Prostate gland (tissue), 2 donors: ENCODE measurements at regions not wholly inside any gene's neighbourhood (a gene's known extent, or its start where the extent isn't known, plus 50 kb on each side); places are given as distances from the start of the nearest gene placed in this dataset.
"Not testable (repeated sequence)": the region's sequence is repeated elsewhere in the genome, so short reads cannot be mapped to it uniquely, and the experiment has no call there.

Experiments
- DNase-seq: peaks from one replicate; pipeline ENCODE4 v3.0.0-alpha.2; 2019; ENCODE audit warnings: low spot score
- H3K27ac ChIP-seq, 2 donors: fragments of 200-600 bp; sonication (generic); 2 replicates each; pipeline ENCODE4 v1.5.1; 2017 to 2019
- H3K27me3 ChIP-seq: fragments of 200-600 bp; sonication (generic); replicated peaks from 2 replicates; pipeline ENCODE4 v1.5.1; 2019; ENCODE audit not compliant: insufficient read depth
- H3K36me3 ChIP-seq, 2 donors: fragments of 200-600 bp; sonication (generic); 1 replicate in 1 of 2; 2 replicates in 1 of 2; pipeline versions ENCODE4 v1.5.1 to v1.8.1; 2017 to 2019
- H3K4me1 ChIP-seq: fragments of 200-600 bp; sonication (generic); replicated peaks from 2 replicates; pipeline ENCODE4 v1.5.1; 2019
- H3K4me3 ChIP-seq, 2 donors: fragments of 200-600 bp; sonication (generic); 2 replicates each; pipeline ENCODE4 v1.5.1; 2017 to 2019
- H3K9me3 ChIP-seq: fragments of 200-600 bp; sonication (generic); 2 replicates; pipeline ENCODE4 v1.5.1; 2017
- WGBS: methylation state at CpG from one replicate; pipeline ENCODE4 v1.1.5; 2018; 5-methylcytosine and 5-hydroxymethylcytosine counted together
- intact Hi-C: fragments of 100-400 bp; cut with DNase I; formaldehyde crosslinking; loops from one replicate; pipeline ENCODE4 v1.14.2; 2022

- H3K27ac ChIP-seq, H3K36me3 ChIP-seq, H3K9me3 ChIP-seq, H3K4me3 ChIP-seq, DNase-seq, intact Hi-C loops, H3K27me3 ChIP-seq, H3K4me1 ChIP-seq: not testable (repeated sequence)
- WGBS, result 95% methylated on average over 22 of the region's 22 CpGs
Measured at GRCh38 chr16:29217104-29217751, 189.3 kb downstream of the NPIPB11 start.

- H3K4me1 ChIP-seq, H3K9me3 ChIP-seq, intact Hi-C loops, H3K4me3 ChIP-seq, H3K27ac ChIP-seq, H3K27me3 ChIP-seq, H3K36me3 ChIP-seq, DNase-seq: not testable (repeated sequence)
- WGBS, result 78% methylated on average over 3 of the region's 3 CpGs
Measured at GRCh38 chr16:29213770-29214169, 192.7 kb downstream of the NPIPB11 start.

GRCh38 chr16:29213251-29213650 is 193.3 kb downstream of the NPIPB11 start:
- intact Hi-C loops, H3K27ac ChIP-seq, H3K27me3 ChIP-seq, H3K9me3 ChIP-seq, H3K36me3 ChIP-seq, H3K4me3 ChIP-seq, DNase-seq, H3K4me1 ChIP-seq: not testable (repeated sequence)
- WGBS, result 89% methylated on average over 5 of the region's 6 CpGs

- H3K27me3 ChIP-seq, H3K4me3 ChIP-seq, H3K36me3 ChIP-seq, intact Hi-C loops, H3K27ac ChIP-seq, H3K4me1 ChIP-seq, H3K9me3 ChIP-seq, DNase-seq: not testable (repeated sequence)
- WGBS, result 87% methylated on average over 21 of the region's 21 CpGs
Measured at GRCh38 chr16:29212084-29213027, 194.2 kb downstream of the NPIPB11 start.

- DNase-seq, H3K27me3 ChIP-seq, H3K4me1 ChIP-seq, H3K36me3 ChIP-seq, H3K9me3 ChIP-seq, intact Hi-C loops, H3K4me3 ChIP-seq, H3K27ac ChIP-seq: not testable (repeated sequence)
- 71% methylated on average over 12 of the region's 12 CpGs for WGBS
Measured at GRCh38 chr16:29211456-29211855, 195.1 kb downstream of the NPIPB11 start.

- DNase-seq, H3K4me3 ChIP-seq, H3K27me3 ChIP-seq, H3K4me1 ChIP-seq, intact Hi-C loops, H3K36me3 ChIP-seq, H3K9me3 ChIP-seq, H3K27ac ChIP-seq: not testable (repeated sequence)
- 84% methylated on average over 21 of the region's 25 CpGs for WGBS
Measured at GRCh38 chr16:29210299-29211150, 196.0 kb downstream of the NPIPB11 start.

GRCh38 chr16:29206120-29206519 is 200.4 kb downstream of the NPIPB11 start:
- H3K27me3 ChIP-seq, H3K4me1 ChIP-seq, intact Hi-C loops, H3K9me3 ChIP-seq, H3K4me3 ChIP-seq, H3K27ac ChIP-seq, DNase-seq, H3K36me3 ChIP-seq: not testable (repeated sequence)
- WGBS, result 86% methylated on average over 3 of the region's 3 CpGs

- H3K27ac ChIP-seq, H3K4me1 ChIP-seq, DNase-seq, H3K9me3 ChIP-seq, H3K36me3 ChIP-seq, H3K4me3 ChIP-seq, H3K27me3 ChIP-seq, intact Hi-C loops: not testable (repeated sequence)
- WGBS, result 89% methylated on average over 2 of the region's 2 CpGs
Measured at GRCh38 chr16:29205151-29205550, 201.4 kb downstream of the NPIPB11 start.
